SK-N-SH (cell line): ENCODE measurements at regions not wholly inside any gene's neighbourhood (a gene's known extent, or its start where the extent isn't known, plus 50 kb on each side); places are given as distances from the start of the nearest gene placed in this dataset.
"Not testable (repeated sequence)": the region's sequence is repeated elsewhere in the genome, so short reads cannot be mapped to it uniquely, and the experiment has no call there.

Experiments
- EZH2phosphoT487 ChIP-seq: fragments of 200-600 bp; sonication (generic); IDR thresholded peaks from 2 replicates; pipeline ENCODE4 v1.6.1; 2017; ENCODE audit warnings: low read depth, mixed run types, mild to moderate bottlenecking, antibody characterized with exemption, moderate library complexity, borderline replicate concordance
- SMC3 ChIP-seq: IDR thresholded peaks from 2 replicates; pipeline ENCODE4 v1.6.1; 2012; ENCODE audit warnings: low read depth, low read length, improper control_type of control experiment
- TF ChIP-seq, protein P1 (sequence below): fragments of 200-600 bp; sonication (generic); IDR thresholded peaks from 2 replicates; pipeline ENCODE4 v1.6.1; 2017; ENCODE audit warnings: antibody characterized with exemption, mild to moderate bottlenecking, moderate library complexity

- TF ChIP-seq, protein P1, sequence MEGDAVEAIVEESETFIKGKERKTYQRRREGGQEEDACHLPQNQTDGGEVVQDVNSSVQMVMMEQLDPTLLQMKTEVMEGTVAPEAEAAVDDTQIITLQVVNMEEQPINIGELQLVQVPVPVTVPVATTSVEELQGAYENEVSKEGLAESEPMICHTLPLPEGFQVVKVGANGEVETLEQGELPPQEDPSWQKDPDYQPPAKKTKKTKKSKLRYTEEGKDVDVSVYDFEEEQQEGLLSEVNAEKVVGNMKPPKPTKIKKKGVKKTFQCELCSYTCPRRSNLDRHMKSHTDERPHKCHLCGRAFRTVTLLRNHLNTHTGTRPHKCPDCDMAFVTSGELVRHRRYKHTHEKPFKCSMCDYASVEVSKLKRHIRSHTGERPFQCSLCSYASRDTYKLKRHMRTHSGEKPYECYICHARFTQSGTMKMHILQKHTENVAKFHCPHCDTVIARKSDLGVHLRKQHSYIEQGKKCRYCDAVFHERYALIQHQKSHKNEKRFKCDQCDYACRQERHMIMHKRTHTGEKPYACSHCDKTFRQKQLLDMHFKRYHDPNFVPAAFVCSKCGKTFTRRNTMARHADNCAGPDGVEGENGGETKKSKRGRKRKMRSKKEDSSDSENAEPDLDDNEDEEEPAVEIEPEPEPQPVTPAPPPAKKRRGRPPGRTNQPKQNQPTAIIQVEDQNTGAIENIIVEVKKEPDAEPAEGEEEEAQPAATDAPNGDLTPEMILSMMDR, result not testable (repeated sequence)
- TF ChIP-seq EZH2phosphoT487, SMC3: not testable (repeated sequence)
These were observed 200.8 kb downstream of the CCDC74A start for GRCh38 chr2:131728451-131728850.
